Iris pigment epithelial cell (primary cell): ENCODE measurements at regions not wholly inside any gene's neighbourhood (a gene's known extent, or its start where the extent isn't known, plus 50 kb on each side); places are given as distances from the start of the nearest gene placed in this dataset.

Experiments
- DNase-seq: peaks from one replicate; pipeline ENCODE4 v3.0.0-alpha.2; 2011; ENCODE audit warnings: low read depth

DNA sequence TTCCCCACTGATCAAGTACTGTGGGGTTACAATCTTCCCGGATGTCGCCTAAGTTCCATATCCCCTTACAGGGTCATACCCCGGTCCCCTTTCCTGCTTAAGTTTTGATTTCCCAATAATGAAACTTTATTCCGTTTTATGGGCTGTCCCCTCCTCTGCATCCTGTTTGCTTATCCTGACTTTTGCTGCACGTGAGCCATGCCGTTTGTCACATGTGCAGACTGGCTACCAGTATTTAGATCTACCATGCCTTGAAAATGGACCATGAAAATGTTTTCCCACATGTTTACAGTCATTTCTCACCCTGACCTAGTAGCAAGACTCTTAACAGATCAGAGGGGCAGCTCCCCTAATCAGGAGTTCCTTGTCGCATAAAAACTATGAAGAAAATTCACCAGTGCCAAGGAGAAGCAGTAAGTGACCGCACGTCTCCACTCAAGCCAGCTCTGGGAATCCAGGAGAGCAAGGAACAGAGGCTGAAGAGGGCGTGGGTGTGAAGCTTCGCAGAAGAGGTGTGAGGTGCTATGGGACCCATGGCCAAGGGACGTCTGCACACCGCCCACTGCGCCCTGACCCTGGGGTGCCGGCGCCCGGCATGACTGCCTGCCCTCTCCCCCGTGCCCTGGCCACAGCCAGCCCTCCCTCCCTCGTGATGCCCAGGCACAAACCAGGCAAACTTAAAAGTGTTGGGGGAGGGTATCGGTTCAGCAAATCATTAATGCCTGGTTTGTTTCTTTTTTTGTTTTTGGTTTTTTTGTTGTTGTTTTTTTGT is 440.8 kb upstream of the SALL3 start:
- DNase-seq: no peak

DNA sequence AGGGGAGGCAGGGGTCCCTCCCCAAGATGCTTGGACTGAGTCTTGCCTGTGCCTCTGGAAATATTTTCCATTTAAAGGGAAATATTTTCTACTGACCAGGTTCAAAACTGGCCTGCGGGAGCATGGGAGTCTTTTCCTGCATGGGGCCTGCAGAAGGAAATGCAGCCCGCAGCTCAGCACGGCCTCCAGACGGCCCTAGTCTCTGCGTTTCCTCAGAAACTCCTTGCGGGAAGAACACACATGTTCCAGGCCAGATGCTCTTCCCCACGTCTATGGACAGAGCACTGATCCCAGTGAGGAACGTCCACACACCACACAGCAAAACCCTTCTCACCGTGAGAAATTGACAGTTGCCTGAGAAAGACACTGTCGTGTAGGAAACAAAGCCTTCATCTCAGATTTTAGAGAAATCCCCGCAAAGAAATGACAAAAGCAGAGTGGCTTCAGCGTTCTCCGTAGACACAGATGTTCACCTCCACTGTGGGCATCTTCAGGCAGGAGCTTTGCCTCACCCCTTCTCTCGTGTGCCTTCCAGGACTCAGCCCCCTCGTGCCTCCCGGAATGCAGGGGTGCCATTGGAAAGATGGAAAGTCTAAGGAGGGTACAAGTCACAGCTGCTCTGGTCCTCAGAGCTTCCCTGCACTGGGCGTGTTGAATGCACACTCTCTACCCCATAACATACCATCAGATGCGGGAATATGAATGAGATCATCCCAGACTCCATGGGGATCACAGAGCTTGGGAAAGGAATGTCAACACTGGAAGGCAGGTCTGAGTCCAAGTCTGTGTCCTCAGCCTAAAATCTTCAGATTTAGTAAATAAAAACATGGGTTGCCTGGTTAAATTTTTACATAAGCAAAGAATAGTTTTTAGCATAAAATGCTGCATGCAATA is 438.7 kb upstream of the SALL3 start:
- no peak for DNase-seq

DNA sequence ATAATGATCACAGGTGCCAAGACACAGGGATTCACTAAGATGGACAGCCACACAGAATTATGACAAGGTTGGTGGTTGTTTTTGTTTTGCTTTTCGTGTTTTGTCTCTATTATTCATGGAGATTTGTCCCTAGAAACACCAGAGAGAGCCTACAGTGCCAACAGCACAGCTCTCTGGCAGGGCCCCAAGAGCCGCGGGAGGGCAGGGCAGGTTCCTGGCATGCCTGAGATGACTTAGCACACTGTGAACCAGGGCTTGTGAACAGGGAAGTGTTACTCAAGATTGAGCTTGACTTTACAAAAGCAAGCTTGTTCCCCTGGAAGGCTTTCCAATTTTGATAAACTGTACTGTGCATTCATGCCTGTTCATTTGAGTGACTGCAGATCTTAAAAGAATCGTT is 437.4 kb upstream of the SALL3 start:
- peak; percentile 9 for DNase-seq

DNA sequence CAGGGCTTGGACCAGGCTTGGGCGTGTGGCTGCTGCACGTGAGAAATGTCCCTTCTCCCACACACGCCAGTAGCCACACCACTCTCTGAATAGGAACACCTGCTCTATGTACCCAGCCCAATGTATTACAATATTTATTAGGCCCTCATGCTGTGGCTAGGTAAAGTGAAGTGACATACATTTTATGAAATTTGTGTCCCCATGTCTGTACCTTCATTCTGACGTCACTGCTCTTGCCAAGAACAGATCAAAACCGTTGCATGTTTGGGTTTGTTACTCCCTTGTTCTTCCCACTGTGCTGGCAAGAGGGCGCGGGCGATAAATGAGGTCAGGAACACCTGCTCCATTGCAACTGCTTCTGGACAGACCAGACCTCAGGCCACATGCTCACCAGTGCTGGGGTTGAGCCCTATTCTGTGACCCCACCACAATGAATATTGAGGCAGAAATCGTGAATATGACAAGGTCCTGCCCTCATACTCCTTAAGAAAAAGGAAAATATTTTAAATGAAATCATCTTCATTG is 436.4 kb upstream of the SALL3 start:
- no peak for DNase-seq

DNA sequence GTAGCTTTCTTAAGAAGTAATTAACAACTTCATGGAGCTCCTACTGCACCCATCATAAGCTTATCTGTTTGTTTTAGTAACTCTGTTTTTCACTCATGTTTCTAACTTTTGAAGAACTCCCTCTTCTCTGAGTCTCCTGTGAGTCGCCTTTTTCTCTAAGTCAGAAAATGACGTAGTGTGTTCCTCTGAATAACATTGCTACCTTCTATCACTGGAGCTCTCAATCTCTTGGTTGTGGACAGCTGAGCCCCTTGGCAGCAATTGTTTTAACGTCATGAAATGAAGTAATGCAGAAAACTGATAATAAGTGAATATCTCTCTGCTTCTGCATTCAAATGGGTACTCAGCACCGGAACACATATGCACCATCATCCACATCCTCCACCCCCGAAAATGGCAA is 433.3 kb upstream of the SALL3 start:
- no peak for DNase-seq

DNA sequence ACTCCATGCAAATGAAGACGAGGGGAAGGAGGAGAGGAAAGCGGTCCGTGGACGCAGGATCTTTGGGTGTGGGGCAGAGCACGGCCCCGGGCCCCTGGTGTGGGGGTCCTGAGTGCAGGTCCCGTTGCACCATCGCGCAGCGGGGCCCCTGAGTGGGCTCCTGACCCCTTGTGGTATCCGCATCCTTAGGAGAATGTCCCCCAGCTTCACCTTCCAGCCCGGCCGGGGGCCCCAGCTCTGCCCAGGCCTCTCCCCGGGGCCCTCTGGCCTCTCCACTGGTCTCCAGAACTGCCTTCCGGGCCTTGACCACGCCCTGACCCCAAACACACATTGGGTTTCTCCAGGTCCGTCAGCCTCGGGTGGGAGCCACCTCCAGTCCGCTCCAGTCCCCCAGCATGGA is 431.8 kb upstream of the SALL3 start:
- DNase-seq: no peak

DNA sequence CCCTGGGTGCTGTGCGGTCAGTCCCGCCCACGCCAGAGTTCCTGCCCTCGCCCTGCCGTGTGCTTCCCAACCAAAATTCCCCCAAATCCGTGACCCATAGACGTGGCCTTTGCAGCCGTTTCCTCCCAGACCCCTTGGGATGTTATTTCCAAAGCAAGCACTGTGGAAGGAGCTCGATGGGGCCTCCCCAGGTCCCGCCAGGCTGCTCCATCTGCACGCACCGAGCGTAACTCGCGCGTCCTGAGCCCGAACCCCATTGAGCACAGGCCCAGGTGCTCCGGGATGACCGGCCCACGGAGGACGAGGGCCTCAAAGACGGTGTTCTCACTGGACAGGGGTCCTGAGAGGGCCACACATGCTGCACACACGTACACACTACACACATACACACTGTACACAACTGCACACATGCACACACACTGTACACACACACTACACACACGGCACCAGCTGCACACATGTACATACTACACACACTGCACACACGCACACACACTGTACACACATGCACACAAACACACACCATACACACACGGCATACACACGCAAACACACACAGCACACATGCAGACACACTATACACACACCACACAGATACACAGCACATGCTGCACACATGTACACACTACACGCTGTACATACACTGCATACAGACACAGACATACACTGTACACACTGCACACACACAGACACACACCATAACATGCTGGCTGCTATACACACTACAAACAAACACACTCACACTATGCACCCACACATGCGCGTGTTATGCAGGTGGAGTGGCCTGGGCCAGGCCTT is 431.2 kb upstream of the SALL3 start:
- DNase-seq: no peak

DNA sequence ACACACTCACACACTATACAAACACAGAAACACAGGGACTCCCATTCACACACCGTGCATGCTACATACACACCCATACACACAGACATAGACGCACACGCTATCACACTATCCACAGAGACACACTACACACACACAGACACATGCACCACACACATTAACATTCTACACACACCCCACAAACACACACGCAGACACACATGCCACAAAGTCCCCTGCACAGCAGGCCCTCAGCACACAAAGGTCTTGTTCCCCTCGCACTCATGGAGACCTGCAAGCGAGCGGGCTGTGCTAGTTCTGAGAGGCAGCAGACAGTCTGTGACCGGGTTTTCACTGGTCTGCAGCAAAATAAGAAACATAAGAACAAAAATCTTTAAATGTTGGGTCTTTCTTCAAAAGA is 429.6 kb upstream of the SALL3 start:
- no peak for DNase-seq

DNA sequence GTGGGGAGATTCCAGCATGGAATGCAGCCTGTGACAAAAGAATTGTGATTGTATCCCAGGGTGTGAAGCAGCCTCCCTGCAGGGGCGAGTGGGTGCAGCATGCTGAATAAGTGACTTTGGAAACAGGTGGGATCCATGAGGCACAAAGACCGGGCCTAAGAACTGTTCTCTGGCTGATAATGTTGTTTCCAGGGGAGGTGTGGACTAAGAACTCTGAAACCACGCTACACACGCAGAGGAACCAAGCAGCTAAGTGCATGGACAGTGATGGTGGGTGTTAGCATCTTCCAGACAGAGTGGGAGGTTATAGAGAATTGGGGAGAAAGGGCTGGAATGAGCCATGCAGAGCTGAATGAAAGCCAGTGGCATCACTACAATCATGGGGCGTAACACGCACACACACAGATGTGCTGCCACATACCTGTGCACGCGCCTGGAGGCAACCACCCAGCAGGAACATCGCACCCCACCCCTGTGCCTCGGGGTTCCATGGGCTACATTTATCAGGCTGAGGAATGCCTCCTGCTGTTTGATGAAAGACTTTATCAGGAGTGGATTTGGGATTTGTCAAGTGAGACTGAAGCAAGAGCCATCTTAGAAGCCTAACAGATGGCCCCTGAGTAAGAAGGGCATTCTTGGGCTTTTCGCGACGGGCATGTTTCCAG is 424.5 kb upstream of the SALL3 start:
- DNase-seq: no peak

DNA sequence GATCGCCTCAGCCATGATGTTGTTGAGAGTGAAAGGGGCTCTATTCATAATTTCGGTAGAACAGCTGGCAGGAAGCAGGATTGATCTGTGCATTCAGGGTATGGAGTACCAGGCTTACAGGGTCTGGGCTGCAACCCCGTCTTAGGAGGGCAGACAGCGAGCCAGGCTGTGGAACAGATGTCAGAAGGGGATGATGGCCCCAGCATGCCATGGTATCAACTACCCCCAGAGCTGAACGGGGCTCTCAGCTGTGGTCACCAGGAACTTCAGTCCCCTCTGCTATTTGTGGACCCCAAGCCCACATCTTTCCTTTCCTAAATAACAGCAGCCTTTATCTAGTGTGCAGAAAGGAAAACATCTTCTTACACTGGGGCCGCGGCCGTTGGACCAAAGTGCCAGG is 422.2 kb upstream of the SALL3 start:
- DNase-seq: no peak

DNA sequence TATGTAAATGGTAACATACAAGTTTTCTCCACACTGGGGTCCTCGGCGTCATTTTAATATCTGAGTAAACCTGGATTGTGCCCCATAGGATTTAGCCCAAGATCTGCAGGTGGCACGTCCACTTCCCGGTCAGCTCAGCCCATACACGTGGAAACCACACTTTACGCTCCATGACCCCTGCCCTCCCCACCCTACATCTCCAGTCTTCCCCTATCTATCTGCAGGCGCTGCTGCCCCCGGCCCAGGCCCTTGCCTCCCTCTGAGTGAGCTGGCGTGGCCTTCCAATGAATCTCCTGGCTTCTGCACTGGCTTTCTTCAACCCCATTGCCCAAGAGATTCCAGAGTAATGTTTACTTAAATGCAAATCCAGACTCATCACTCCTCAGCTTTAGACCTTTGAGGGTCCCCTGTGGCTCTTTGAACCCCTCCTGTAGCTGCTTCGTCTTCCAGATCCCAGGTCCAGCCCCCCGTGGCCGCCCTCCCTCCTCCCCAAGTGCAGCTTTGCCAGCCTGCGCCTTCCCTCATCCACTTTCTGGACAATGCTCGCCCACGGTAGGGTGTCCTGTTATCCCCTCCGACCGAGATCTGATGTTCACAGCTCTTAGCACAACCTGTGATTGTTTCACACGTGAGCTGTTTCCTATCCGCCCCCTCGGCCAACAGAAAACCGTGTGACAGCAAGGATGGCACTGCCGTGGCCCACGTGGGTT is 421.4 kb upstream of the SALL3 start:
- no peak for DNase-seq

DNA sequence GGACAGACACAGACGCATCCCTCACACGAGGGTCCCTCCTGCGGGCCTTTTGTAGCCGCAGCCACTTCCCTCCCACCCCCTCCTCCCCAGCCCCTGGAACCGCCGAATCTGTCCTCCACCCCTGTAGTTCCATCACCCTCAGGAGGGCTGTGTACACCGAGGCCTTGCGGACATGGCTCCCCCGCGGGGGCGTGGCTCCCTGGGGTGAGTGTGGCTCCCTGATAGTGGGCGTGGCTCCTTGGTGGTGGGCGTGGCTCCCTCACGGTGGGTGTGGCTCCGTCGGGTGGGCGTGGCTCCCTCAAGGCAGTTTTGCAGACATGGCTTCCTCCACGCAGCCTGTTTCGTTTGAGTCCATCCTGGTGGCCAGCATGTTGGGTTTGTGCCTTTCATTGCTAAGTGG is 420.7 kb upstream of the SALL3 start:
- no peak for DNase-seq

DNA sequence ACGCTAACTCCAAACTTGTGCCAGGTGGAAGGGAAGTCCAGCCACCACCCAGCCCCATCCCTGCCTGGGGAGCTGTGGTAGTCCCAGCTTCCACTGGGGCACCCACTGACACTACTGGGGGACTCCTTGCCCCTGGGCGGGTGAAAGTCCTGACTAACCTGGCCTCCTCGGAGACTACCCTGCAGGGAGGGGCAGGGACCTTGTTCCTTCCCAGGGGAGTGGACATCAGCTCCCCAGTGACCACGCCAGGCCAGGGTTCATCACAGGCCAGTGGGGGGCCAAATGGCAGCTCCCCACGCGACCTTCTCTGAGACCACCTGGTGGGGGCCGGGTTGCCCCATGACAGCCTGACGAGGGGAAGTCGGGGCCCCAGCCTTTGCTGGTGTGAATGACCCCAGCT is 420.0 kb upstream of the SALL3 start:
- DNase-seq: no peak

DNA sequence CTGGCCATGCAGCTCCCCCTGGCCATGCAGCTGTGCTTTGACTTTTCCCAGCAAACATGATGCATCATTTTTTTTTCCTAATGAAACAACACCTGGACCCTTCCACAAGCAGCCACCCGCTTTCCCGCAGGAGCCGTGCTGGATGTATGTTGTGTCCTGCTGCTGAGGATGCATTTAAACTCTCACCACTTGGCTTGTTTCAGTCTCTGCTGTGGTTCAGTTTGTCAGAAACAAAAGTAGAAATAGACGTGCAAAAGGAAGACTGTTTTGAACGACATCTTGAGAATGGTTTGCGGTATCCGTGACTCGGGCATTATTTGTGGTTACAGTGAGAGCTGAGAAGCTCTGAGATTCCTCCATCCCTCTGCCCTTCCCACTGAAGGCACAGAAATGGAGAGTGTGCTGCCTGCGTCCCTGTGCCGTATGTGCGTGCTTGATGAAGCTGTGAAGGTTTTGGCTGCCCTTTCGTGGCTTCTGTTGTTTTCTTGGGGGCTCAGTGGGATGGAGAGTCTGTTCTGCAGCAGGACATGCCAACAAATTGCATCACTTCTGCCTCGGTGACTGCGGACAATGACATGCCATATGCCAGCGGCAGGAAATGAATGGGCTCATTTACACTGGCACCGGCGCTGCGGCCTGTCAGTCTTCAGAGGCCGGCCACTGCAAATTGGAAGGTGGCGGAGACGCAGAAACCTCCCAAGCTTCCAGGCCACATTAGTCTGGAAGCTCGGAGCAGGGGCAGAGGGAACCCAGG is 417.7 kb upstream of the SALL3 start:
- no peak for DNase-seq

DNA sequence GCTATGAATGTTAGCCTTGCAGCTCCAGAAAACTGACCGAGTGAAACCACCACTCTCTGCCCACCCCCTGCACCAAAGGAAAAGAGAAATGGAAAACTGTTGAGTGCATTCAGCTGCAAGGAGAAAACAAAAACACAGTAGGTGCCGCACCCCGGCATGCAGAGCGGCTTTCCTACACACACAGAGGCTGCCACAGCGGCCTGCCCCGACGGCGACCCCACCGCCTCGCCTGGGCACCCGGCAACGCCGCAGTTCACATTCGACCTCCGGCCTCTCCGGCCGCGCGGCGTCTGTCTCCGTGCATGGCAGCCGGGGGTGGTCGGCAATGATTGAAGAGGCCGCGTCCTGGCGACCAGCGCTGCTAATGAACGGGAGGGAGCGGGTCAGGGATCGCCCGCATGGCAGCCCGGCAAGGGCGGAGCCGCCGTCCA is 417.1 kb upstream of the SALL3 start:
- no peak for DNase-seq

DNA sequence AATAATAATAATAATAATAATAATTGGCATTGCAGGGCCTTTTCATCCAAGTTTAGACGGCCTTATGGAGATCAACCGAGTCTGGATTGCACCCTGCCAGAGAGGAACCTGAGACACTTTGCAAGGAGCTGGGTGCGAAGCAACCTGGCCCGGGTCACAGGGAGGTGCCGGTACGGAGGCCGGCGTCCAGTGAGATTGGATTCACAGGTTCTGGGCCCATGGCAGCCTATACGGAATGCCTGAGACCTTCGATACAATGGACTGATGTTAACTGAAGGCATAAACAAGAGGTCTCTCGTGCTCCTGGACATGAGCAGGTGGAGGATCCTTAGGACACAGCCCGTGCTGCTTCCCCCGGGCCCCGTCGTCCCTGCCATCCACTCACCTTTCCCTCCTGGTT is 416.5 kb upstream of the SALL3 start:
- no peak for DNase-seq

DNA sequence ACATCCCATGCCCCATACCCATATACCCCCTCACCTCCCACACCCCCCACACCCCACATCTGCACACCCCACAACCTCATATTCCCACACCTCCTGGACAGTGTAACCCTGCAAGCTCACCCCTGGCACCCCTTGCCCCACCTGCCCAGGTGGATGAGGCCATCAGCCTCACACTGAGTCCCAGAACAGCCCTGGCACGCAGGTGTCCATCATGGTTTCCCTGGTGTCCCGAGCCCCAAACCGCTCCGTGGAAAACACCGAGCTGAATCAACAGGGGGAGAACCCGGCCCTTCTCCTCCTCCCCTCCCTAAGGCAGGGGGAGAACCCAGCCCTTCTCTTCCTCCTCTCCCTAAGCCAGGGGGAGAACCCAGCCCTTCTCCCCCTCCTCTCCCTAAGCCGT is 415.6 kb upstream of the SALL3 start:
- DNase-seq: no peak

DNA sequence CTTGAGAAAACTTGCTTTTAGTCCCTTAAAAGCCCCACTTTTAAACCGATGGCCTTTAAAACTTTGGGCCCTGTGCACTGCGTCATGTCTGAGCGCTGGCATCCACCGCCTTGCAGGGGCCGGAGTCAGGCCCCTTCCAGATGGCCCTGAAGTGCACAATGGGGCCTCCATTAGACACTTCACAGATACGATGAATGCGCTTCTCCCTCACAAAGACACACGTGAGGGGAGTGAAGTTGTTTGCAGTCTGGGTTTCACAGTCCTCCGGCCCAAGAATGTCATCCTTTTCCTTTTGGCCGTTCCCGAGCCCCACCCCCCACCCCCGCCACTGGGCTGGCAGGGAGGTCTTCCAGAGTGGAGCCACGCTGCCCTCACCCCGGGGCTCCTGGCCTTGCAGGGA is 415.1 kb upstream of the SALL3 start:
- no peak for DNase-seq

DNA sequence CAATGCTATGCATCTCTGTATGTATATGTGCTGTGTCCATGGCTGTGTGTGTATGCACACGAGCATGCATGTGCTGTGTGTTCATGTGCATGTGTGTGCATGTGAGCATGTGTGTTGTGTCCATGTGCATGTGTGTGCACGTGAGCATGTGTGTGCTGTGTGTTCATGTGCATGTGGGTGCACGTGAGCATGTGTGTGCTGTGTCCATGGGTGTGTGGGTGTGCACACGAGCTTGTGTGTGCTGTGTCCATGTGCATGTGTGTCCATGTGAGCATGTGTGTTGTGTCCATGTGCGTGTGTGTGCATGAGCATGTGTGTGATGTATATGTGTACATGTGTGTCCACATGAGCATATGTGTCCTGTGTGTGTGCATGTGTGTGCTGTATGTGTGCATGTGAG is 414.4 kb upstream of the SALL3 start:
- no peak for DNase-seq

DNA sequence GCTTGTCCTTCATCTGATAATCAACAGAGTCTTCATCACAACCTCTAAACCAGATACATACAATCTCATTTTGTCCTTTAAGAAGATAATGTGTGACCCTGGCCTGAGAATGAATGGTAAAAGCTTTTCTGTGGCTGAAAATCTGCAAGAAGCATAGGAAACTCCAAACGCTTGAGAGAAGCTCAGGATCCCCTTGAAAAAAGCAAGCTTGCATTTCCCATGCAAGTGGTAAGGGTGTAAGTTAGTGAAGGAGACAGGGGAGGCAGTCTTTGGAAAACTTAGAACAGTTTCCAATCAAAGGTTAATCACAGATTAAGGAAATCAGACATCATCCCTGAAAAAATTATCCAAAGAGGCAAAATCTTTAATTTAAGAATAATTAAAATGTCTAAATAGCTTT is 413.6 kb upstream of the SALL3 start:
- DNase-seq: no peak
